ENCODE measurements at regions not wholly inside any gene's neighbourhood (a gene's known extent, or its start where the extent isn't known, plus 50 kb on each side); places are given as distances from the start of the nearest gene placed in this dataset.
"Not testable (repeated sequence)": the region's sequence is repeated elsewhere in the genome, so short reads cannot be mapped to it uniquely, and the experiment has no call there.

DNA sequence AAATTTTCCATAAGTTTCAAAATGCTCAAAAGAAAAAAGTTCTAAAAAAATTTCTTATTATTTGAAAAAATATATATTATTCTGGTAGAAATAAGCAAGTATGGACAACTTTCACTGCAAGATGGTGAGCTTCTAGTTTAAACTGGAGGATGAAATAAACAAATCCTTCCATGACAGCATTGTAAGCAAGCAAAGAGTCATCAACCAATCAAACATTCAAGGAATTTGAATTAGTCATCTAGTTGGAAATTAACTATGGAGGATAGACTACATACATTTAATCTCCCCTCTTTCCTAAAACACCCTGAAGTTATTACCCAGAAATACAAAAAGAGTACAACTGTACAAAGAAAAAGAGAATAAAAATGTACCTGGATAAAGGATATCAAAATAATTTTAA is 51.0 kb upstream of the IRX5 start:
- Mint-ChIP-seq H3K9me3 (peaks cover 0 to 10% (median 6%) of the 10 kb centered on the region in 6 donors), H3K4me3 (no peak overlapping the region), H3K27me3 (ENCODE audit: low read depth in 3 of 3) (peaks cover 4 to 11% (median 7%) of the 10 kb centered on the region in 3 donors), H3K27ac (no peak overlapping the region), H3K4me1 (no peaks in the 10 kb centered on the region), H3K36me3 (no peaks in the 10 kb centered on the region)
- no peak for DNase-seq

DNA sequence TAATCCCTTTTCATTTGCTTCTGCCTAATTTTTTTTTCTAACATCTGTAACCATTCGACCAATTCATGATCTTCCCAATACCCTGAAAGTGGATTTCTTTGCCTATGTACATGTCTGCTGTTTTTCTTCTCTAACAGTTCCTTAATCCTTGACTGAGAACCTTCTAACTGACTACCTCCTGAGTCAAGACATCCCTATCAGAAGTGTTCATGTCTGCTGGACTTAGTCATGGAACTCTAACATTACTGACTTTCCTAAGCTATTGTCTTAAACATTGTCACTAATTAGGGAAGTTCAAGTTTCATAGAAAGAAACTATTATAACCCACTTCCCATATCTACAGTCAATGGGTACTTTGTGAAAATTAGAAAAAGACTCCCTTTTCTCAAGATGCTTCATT is 52.4 kb upstream of the IRX5 start:
- Mint-ChIP-seq H3K27me3 (ENCODE audit: low read depth in 3 of 3) (peaks cover 3 to 11% (median 4%) of the 10 kb centered on the region in 3 donors), H3K4me1 (no peaks in the 10 kb centered on the region), H3K36me3 (no peaks in the 10 kb centered on the region), H3K9me3 (peaks cover 0 to 10% (median under 1%) of the 10 kb centered on the region in 6 donors), H3K4me3 (no peak overlapping the region), H3K27ac (no peak overlapping the region)
- DNase-seq, result no peak

DNA sequence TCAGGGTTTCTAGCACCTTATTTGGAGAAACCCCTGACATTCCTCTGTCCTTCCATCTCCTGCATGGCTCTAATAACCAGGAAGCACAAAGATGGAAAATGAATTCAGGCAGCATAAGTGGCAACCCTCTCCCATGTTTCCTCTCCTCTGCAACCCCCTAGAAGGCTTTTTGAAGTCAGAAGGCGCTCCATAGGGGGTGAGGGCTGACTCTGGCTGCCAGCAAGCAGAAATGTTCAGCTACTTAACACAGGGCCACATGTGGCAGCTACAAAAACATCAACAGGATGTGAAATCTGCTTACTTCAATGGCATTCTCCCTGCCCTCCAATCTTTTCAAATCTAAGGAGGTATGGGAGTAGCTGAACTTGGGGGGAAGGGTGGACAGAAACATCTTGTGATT is 55.2 kb upstream of the IRX5 start:
- H3K27me3 Mint-ChIP-seq (ENCODE audit: low read depth in 3 of 3), result peaks cover 3 to 6% (median 6%) of the 10 kb centered on the region in 3 donors
- no peak overlapping the region for H3K27ac Mint-ChIP-seq

DNA sequence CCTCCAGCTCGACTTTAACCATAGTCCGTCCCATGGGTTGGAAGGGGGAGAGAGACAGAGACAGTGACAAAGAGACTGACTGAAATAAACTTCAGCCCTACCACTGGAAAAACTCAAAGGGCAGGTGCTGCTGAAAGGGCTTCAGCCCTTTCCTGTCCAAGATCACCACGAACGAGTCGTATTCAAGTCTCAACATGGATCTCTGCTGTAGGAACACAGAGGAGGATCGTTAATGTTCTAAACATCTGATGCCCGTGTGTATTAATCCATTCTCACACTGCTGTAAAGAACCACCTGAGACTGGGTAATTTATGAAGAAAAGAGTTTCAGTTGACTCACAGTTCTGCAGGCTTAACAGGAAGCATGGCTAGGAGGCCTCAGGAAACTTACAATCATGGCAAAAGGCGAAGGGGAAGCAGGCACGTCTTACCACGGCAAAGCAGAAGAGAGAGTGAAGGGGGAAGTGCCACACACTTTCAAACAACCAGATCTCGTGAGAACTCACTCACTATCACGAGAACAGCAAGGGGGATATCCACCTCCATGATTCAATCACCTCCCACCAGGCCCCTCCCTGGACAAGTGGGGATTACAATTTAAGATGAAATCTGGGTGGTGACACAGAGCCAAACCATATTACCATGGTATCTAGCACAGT is 56.8 kb upstream of the IRX5 start:
- H3K36me3 Mint-ChIP-seq; H3K4me3 Mint-ChIP-seq; H3K27ac Mint-ChIP-seq; H3K9me3 Mint-ChIP-seq; H3K27me3 Mint-ChIP-seq (ENCODE audit: low read depth in 3 of 3); DNase-seq; H3K4me1 Mint-ChIP-seq: not testable (repeated sequence)

More for the DNA sequence above, 55.2 kb upstream of the IRX5 start:
- H3K36me3 Mint-ChIP-seq, result no peaks in the 10 kb centered on the region
- no peaks in the 10 kb centered on the region for H3K4me1 Mint-ChIP-seq
- H3K9me3 Mint-ChIP-seq, result peaks cover 0 to 6% (median 4%) of the 10 kb centered on the region in 6 donors
- no peak overlapping the region for H3K4me3 Mint-ChIP-seq
- no peak for DNase-seq

DNA sequence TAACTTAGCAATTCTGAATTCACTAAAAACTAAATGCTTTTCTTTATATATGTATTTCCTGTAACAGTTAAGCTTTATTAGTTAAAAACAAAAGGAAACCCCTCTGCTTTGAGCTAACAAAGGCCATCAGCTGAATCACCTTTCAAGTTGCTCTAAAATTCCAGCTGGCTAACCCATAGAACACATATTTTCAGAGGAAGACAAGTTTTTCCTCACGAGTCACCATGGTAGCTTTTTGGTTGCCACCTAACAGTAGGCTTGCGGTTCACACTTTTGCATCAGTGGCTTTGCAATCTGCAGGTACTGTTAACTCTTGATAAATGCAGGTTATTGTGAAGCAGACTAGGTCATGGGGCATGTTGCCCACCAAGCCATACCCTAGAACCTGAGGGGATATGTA is 57.6 kb upstream of the IRX5 start:
- no peaks in the 10 kb centered on the region for H3K36me3 Mint-ChIP-seq
- DNase-seq, result no peak

DNA sequence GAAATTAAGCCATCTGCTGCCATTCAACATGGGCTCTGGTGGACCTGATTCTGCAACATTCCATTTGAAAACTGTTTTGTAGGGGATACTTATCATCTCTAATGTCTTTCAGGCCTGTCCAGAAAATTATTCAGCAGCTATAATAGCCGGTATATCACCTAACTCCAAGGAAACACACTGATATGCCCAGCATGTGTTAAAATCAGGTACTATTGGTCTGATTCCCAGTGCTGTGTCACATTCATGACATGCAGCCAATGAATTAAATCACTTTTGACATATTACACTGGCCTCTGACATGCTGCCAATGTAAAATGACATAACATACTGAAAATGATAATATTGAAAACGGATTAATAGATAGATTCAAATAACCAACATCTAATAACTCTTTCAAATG is 60.5 kb upstream of the IRX5 start:
- no peak overlapping the region for H3K4me3 Mint-ChIP-seq
- peaks cover 0 to 9% (median 0%) of the 10 kb centered on the region in 6 donors for H3K9me3 Mint-ChIP-seq
- DNase-seq, result no peak
- H3K27me3 Mint-ChIP-seq (ENCODE audit: low read depth in 3 of 3), result peaks cover 0 to 2% (median 0%) of the 10 kb centered on the region in 3 donors
- no peak overlapping the region for H3K27ac Mint-ChIP-seq
- no peaks in the 10 kb centered on the region for H3K4me1 Mint-ChIP-seq
- no peaks in the 10 kb centered on the region for H3K36me3 Mint-ChIP-seq

More for the DNA sequence above, 57.6 kb upstream of the IRX5 start:
- no peak overlapping the region for H3K27ac Mint-ChIP-seq
- H3K4me3 Mint-ChIP-seq, result no peak overlapping the region
- H3K4me1 Mint-ChIP-seq, result no peaks in the 10 kb centered on the region
- peaks cover 0 to 9% (median 2%) of the 10 kb centered on the region in 6 donors for H3K9me3 Mint-ChIP-seq
- peaks cover 0 to 4% (median 2%) of the 10 kb centered on the region in 3 donors for H3K27me3 Mint-ChIP-seq (ENCODE audit: low read depth in 3 of 3)

DNA sequence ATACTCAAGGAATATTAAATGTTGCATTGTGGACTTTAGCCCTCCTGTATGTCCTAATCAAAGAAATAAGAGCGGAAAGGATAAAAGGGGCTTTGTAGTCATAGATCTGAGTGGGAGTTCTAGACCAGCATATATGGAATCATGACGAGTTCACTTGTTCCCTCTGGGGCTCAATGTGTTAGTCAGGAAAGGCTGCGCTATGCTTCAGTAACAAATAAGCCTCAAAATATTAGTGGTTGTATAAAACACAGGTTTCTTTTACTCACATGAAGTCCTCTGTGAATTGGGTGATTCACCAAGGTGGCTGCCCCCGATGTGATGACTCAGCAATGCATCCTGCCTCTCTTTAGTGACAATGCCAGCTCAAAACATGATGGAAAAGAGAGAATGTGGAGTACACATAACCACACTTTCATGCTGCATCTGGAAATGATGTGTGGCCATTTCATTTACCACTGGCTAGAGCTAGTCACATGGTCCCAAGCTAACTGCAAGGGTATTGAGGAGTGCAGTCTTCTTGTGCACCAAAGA is 63.3 kb upstream of the IRX5 start:
- no peaks in the 10 kb centered on the region for H3K36me3 Mint-ChIP-seq
- H3K4me3 Mint-ChIP-seq, result no peak overlapping the region
- H3K27ac Mint-ChIP-seq, result no peak overlapping the region
- H3K27me3 Mint-ChIP-seq (ENCODE audit: low read depth in 3 of 3), result peaks cover 0 to 4% (median 2%) of the 10 kb centered on the region in 3 donors
- H3K9me3 Mint-ChIP-seq, result peaks cover 0 to 9% (median 0%) of the 10 kb centered on the region in 6 donors
- DNase-seq, result no peak
- no peaks in the 10 kb centered on the region for H3K4me1 Mint-ChIP-seq

DNA sequence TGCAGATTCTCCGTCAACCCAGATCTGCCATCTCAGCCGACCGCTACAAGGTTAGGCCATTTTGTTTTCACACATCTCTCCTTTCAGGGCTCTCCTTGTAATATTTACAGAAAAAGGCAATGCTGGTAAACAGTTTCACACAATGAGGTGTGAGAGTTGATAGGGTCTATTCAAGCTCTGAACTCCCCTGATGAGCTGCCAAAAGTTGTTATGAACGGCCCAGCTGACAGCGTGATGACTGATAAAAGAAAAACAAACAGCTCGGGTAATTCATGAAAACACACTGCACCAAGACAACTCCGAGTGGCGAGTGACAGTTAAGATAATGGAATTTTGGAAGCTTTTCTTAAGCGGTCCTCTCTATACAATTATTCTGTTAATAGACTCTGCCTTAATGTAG is 68.1 kb upstream of the IRX5 start:
- Mint-ChIP-seq H3K4me1 (no peaks in the 10 kb centered on the region), H3K27ac (no peak overlapping the region), H3K27me3 (ENCODE audit: low read depth in 3 of 3) (peaks cover 0 to 4% (median 2%) of the 10 kb centered on the region in 3 donors)

DNA sequence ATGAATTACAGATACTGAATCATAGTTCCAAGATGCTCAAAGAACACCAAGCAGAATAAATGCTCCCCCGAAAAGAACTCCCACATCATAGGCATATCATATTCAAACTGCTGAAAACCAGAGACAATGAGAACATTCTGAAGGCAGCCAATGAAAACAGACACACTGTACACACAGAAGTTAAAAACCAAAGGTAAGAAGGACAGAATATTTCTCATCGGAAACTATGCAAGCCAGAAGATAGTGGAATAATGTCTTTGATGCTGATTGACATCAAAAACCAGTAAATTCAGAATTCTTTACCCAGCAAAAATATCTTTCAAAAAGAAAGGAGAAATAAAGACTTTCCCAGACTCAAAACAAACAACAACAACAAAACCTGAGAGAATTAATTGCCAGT is 73.8 kb upstream of the IRX5 start:
- H3K27ac Mint-ChIP-seq, result no peak overlapping the region

More for the DNA sequence above, 68.1 kb upstream of the IRX5 start:
- Mint-ChIP-seq H3K9me3 (peaks cover 0 to 3% (median 0%) of the 10 kb centered on the region in 6 donors), H3K4me3 (no peak overlapping the region), H3K36me3 (no peaks in the 10 kb centered on the region)
- DNase-seq, result no peak

DNA sequence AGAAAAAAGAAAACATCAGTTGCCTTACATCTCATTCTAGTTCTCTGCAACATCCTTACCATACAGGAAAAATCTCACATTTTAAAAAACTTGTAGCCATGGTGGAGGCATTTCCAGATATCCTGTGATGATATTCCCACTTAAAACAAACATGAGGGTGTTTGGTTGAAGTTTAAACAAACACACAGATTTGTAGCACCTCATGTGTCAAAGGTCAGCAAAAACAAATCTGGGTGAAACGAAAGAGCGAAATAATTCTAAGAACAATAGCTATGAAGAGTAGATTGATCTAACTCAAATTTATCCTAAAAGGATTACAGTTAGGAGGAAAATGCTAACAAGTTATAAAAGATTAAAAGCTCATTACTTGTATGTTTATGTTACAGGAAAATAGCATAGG is 83.1 kb upstream of the IRX5 start:
- H3K27ac Mint-ChIP-seq, result no peak overlapping the region
- no peak overlapping the region for H3K4me3 Mint-ChIP-seq

More for the DNA sequence above, 73.8 kb upstream of the IRX5 start:
- H3K36me3 Mint-ChIP-seq, result no peaks in the 10 kb centered on the region
- H3K9me3 Mint-ChIP-seq, result peaks cover 0 to 12% (median 3%) of the 10 kb centered on the region in 6 donors
- peaks cover 0 to 2% (median 0%) of the 10 kb centered on the region in 3 donors for H3K27me3 Mint-ChIP-seq (ENCODE audit: low read depth in 3 of 3)
- H3K4me3 Mint-ChIP-seq, result no peak overlapping the region
- DNase-seq, result no peak
- no peaks in the 10 kb centered on the region for H3K4me1 Mint-ChIP-seq

DNA sequence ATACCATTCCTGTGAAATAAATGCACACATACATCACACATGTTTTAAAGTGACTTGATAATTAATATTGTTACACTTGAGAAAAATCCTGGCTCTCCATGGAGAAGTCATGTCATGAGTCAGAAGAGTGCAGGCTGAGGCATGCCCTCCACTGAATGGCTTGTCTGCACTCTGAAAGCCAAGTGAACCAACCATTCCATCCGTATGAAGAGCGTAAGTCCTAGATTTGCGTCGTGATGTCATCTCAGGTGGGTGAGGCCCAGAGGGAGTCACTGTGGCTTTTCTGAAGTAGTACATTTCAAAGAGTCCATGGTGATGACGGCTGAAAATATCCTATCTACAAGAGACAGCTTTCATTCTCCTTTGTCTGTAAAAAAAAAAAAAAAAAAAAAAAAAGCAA is 83.5 kb upstream of the IRX5 start:
- Mint-ChIP-seq H3K4me3 (no peak overlapping the region), H3K36me3 (no peaks in the 10 kb centered on the region), H3K4me1 (no peaks in the 10 kb centered on the region), H3K9me3 (peaks cover 0 to 13% (median 7%) of the 10 kb centered on the region in 6 donors), H3K27ac (no peak overlapping the region), H3K27me3 (ENCODE audit: low read depth in 3 of 3) (peaks cover 0 to 4% (median 2%) of the 10 kb centered on the region in 3 donors)
- no peak for DNase-seq

More for the DNA sequence above, 83.1 kb upstream of the IRX5 start:
- no peaks in the 10 kb centered on the region for H3K4me1 Mint-ChIP-seq
- H3K9me3 Mint-ChIP-seq, result peaks cover 0 to 10% (median 5%) of the 10 kb centered on the region in 6 donors
- H3K27me3 Mint-ChIP-seq (ENCODE audit: low read depth in 3 of 3), result peaks cover 0 to 4% (median 2%) of the 10 kb centered on the region in 3 donors
- no peaks in the 10 kb centered on the region for H3K36me3 Mint-ChIP-seq
- DNase-seq, result no peak

DNA sequence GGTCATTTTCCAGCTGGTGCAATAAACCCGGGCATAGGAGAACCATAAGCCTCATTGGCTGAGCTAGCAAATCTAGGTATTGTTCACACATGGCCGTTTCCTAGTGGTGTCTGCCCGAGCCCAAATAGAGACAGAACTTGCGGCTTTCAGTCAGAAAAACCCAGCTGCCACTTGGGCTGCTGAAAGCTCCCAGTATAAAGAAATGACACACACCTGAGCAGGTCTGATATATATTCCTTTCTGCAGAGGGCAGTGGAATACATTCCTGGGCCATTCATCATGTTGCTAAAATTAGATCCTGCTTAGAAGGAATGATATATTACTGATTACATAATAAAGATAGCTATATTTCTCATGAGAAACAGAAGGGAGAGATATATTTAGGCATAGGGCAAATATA is 83.9 kb upstream of the IRX5 start:
- Mint-ChIP-seq H3K9me3 (peaks cover 0 to 17% (median 9%) of the 10 kb centered on the region in 6 donors), H3K36me3 (no peaks in the 10 kb centered on the region)

DNA sequence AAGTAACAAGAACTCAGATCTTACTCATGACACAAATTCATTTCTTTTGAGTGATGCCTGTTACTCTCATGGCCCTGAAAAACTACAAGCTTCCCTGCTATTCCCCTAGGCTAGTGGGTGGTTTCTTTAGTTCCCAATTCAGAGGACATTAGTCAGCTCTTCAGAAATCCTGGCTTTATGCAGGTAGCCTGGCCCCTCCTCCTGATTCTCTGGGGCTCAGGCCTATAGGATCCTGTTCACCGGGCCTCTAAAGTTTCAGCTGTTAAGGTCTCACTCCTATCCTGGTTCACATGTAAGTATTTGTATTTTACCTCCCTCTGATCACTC is 87.3 kb upstream of the IRX5 start:
- H3K36me3 Mint-ChIP-seq, result no peaks in the 10 kb centered on the region
- peaks cover 0 to 5% (median 0%) of the 10 kb centered on the region in 3 donors for H3K27me3 Mint-ChIP-seq (ENCODE audit: low read depth in 3 of 3)
- H3K4me3 Mint-ChIP-seq, result no peak overlapping the region
- H3K27ac Mint-ChIP-seq, result no peak overlapping the region
- H3K4me1 Mint-ChIP-seq, result no peaks in the 10 kb centered on the region
- H3K9me3 Mint-ChIP-seq, result peaks cover 0 to 17% (median 9%) of the 10 kb centered on the region in 6 donors
- DNase-seq, result no peak

More for the DNA sequence above, 83.9 kb upstream of the IRX5 start:
- DNase-seq, result no peak
- Mint-ChIP-seq H3K4me1 (no peaks in the 10 kb centered on the region), H3K4me3 (no peak overlapping the region), H3K27me3 (ENCODE audit: low read depth in 3 of 3) (peaks cover 0 to 4% (median 2%) of the 10 kb centered on the region in 3 donors), H3K27ac (no peak overlapping the region)

DNA sequence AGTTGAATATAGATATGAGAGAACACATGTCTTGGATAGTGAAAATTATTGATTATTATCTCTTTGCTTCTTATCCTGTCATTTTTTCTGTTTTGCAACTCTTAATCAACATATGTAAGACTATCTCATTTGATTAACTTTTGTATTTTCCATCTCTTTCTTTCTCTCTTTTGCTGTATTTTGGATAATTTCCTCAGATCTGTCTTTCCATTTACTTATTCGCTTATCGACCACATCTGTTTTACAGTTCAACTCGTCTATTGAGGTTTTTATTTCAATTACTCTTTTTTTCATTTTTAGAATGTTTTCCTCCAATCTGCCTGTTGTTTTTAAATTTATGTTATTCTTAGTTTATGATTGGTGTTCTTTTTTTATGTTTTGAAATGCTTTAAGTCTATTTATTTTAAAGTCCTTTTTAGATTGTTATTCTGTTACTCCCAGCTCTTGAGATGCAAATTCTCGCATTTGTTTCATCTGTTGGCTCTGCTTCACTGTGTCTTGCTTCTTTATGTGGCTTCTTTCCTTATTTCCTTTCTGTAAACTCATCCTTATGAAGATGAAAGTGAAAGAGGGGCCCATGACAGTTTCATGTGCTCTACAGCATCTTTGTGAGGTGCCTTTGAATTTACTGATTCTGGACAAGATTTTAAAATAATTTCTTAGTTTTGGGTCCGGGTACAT is 87.8 kb upstream of the IRX5 start:
- H3K4me1 Mint-ChIP-seq, result no peaks in the 10 kb centered on the region
- no peaks in the 10 kb centered on the region for H3K36me3 Mint-ChIP-seq
- no peak overlapping the region for H3K27ac Mint-ChIP-seq
- H3K4me3 Mint-ChIP-seq, result no peak overlapping the region
- peaks cover 0 to 5% (median 0%) of the 10 kb centered on the region in 3 donors for H3K27me3 Mint-ChIP-seq (ENCODE audit: low read depth in 3 of 3)
- H3K9me3 Mint-ChIP-seq, result peaks cover 0 to 17% (median 9%) of the 10 kb centered on the region in 6 donors
- no peak for DNase-seq

All from immature natural killer cell (primary cell).